Gastrocnemius medialis (tissue), 4 donors: ENCODE measurements at regions not wholly inside any gene's neighbourhood (a gene's known extent, or its start where the extent isn't known, plus 50 kb on each side); places are given as distances from the start of the nearest gene placed in this dataset.

Experiments used
- ATAC-seq, 2 donors: fragments of 150-250 bp; one replicate each; pipeline ENCODE4 v1.9.1; 2016
- DNase-seq, 2 donors: peaks; one replicate each; pipeline ENCODE4 v3.0.0-alpha.2; 2019
- H3K27ac ChIP-seq, 4 donors: fragments of 200-600 bp; sonication (generic); 1 replicate in 1 of 4; 2 replicates in 3 of 4; pipeline ENCODE4 v1.5.1; 2016 to 2018; ENCODE audit warnings: mild to moderate bottlenecking in 2 of 4, moderate library complexity in 1 of 4
- H3K27me3 ChIP-seq, 3 donors: fragments of 200-600 bp; sonication (generic) in 2 of 3; 1 replicate in 1 of 3; 2 replicates in 2 of 3; pipeline versions ENCODE4 v1.5.1 to v1.6.0; 2016 to 2019; ENCODE audit warnings: mild to moderate bottlenecking in 1 of 3, moderate library complexity in 1 of 3
- H3K36me3 ChIP-seq, 2 donors: fragments of 200-600 bp; sonication (generic) in 1 of 2; one replicate each; pipeline ENCODE4 v1.5.1; 2017 to 2018
- H3K4me1 ChIP-seq, 2 donors: fragments of 200-600 bp; sonication (generic) in 1 of 2; one replicate each; pipeline ENCODE4 v1.5.1; 2016 to 2017; ENCODE audit warnings: mild to moderate bottlenecking in 2 of 2
- H3K4me3 ChIP-seq, 4 donors: fragments of 200-600 bp; sonication (generic) in 3 of 4; 1 replicate in 1 of 4; 2 replicates in 3 of 4; pipeline ENCODE4 v1.5.1; 2016 to 2019; ENCODE audit warnings: mild to moderate bottlenecking in 2 of 4
- H3K9me3 ChIP-seq, 3 donors: fragments of 200-600 bp; sonication (generic) in 2 of 3; 1 replicate in 1 of 3; 2 replicates in 2 of 3; pipeline ENCODE4 v1.5.1; 2016 to 2019
- POLR2A ChIP-seq, 2 donors: fragments of 450-650 bp; IDR thresholded peaks; one replicate each; pipeline ENCODE4 v1.6.1; 2017; ENCODE audit warnings: antibody characterized with exemption in 2 of 2, mild to moderate bottlenecking in 2 of 2, moderate library complexity in 2 of 2
- in situ Hi-C, 4 donors: fragments of 200-750 bp; cut with MboI; loops; one replicate each; pipeline versions ENCODE4 v1.15.0 to v1.8.0; 2017; ENCODE audit warnings: low sequenced_read_pairs in 4 of 4
- intact Hi-C: fragments of 100-400 bp; cut with DNase I; formaldehyde crosslinking; loops from one replicate; pipeline ENCODE4 v1.15.1; 2023; ENCODE audit warnings: low total_unique reads
- TF ChIP-seq, protein P1 (sequence below), 5 experiments: fragments of 450-650 bp in 3 of 5; fragments of 200-600 bp in 2 of 5; sonication (generic) in 2 of 5; IDR thresholded peaks in 4 of 5; conservative IDR thresholded peaks in 1 of 5; 1 replicate in 4 of 5; 2 replicates in 1 of 5; pipeline ENCODE4 v1.5.1; 2016 to 2019; ENCODE audit warnings: antibody characterized with exemption in 5 of 5, mild to moderate bottlenecking in 3 of 5, moderate library complexity in 3 of 5

- no peaks in the 10 kb centered on the region for H3K27me3 ChIP-seq
- no peak overlapping the region for H3K4me3 ChIP-seq
- no peak for DNase-seq
- no peak for ATAC-seq
- no peaks in the 10 kb centered on the region for H3K4me1 ChIP-seq
- no peak overlapping the region for H3K27ac ChIP-seq
- no peaks in the 10 kb centered on the region for H3K36me3 ChIP-seq
- intact Hi-C loops, result loop anchor here (5.0 kb wide), 1 partner anchor 453 kb away; no protein-coding TSS in a partner anchor
- H3K9me3 ChIP-seq, result no peaks in the 10 kb centered on the region
- in situ Hi-C loops, result no loop called here
- TF ChIP-seq POLR2A (IDR thresholded peaks at IDR 0.05), result no peak
- TF ChIP-seq, protein P1, sequence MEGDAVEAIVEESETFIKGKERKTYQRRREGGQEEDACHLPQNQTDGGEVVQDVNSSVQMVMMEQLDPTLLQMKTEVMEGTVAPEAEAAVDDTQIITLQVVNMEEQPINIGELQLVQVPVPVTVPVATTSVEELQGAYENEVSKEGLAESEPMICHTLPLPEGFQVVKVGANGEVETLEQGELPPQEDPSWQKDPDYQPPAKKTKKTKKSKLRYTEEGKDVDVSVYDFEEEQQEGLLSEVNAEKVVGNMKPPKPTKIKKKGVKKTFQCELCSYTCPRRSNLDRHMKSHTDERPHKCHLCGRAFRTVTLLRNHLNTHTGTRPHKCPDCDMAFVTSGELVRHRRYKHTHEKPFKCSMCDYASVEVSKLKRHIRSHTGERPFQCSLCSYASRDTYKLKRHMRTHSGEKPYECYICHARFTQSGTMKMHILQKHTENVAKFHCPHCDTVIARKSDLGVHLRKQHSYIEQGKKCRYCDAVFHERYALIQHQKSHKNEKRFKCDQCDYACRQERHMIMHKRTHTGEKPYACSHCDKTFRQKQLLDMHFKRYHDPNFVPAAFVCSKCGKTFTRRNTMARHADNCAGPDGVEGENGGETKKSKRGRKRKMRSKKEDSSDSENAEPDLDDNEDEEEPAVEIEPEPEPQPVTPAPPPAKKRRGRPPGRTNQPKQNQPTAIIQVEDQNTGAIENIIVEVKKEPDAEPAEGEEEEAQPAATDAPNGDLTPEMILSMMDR (IDR thresholded peaks at IDR 0.05 in 4 of 5, conservative IDR thresholded peaks at IDR 0.05 in 1 of 5), result no peak
These were observed 260.5 kb downstream of the SAMD5 start for GRCh38 chr6:147768969-147769368.

- in situ Hi-C loops (no loop called here), intact Hi-C loops (loop anchor here (5.0 kb wide), 1 partner anchor 453 kb away; no protein-coding TSS in a partner anchor)
- Histone ChIP-seq H3K27ac (no peak overlapping the region), H3K4me3 (no peak overlapping the region), H3K9me3 (no peaks in the 10 kb centered on the region), H3K36me3 (no peaks in the 10 kb centered on the region), H3K27me3 (no peaks in the 10 kb centered on the region), H3K4me1 (no peaks in the 10 kb centered on the region)
- ATAC-seq (no peak), DNase-seq (no peak)
- no peak for TF ChIP-seq POLR2A (IDR thresholded peaks at IDR 0.05)
- TF ChIP-seq, protein P1 (IDR thresholded peaks at IDR 0.05 in 4 of 5, conservative IDR thresholded peaks at IDR 0.05 in 1 of 5), result no peak
These were observed 261.1 kb downstream of the SAMD5 start for GRCh38 chr6:147769496-147770087.

GRCh38 chr6:147770221-147770620 lies 261.7 kb downstream of the SAMD5 start:
- ATAC-seq, result no peak
- DNase-seq, result no peak
- in situ Hi-C loops, result no loop called here
- Histone ChIP-seq H3K27me3 (no peaks in the 10 kb centered on the region), H3K27ac (no peak overlapping the region), H3K36me3 (no peaks in the 10 kb centered on the region), H3K9me3 (no peaks in the 10 kb centered on the region), H3K4me1 (no peaks in the 10 kb centered on the region), H3K4me3 (no peak overlapping the region)
- TF ChIP-seq, protein P1 (IDR thresholded peaks at IDR 0.05 in 4 of 5, conservative IDR thresholded peaks at IDR 0.05 in 1 of 5), result no peak
- TF ChIP-seq POLR2A (IDR thresholded peaks at IDR 0.05), result no peak
- intact Hi-C loops, result no loop called here

DNA sequence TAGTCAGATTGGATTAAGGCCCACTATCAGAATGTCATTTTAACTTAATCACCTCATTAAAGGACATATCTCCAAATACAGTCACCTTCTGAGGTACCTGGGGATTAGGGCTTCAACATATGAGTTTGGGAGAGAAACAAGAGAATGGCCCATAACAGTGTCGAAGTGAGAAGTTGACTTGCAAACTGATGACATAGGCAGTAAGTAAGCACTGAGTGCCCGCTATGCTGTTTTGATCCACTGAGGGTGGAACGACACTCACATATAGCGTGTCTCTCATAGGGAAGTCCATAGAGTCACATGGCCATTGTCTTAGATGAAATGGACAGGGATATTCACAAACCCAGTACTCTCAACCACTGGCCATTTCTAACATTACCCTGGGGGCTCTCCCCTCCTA lies 264.2 kb downstream of the SAMD5 start:
- Histone ChIP-seq H3K27ac (no peak overlapping the region), H3K9me3 (no peaks in the 10 kb centered on the region), H3K4me3 (no peak overlapping the region), H3K36me3 (no peaks in the 10 kb centered on the region), H3K27me3 (no peaks in the 10 kb centered on the region), H3K4me1 (no peaks in the 10 kb centered on the region)
- in situ Hi-C loops (no loop called here), intact Hi-C loops (no loop called here)
- no peak for ATAC-seq
- no peak for DNase-seq
- TF ChIP-seq POLR2A (IDR thresholded peaks at IDR 0.05), result no peak
- TF ChIP-seq, protein P1 (IDR thresholded peaks at IDR 0.05 in 4 of 5, conservative IDR thresholded peaks at IDR 0.05 in 1 of 5), result no peak

- no peak for ATAC-seq
- H3K36me3 ChIP-seq, result no peaks in the 10 kb centered on the region
- H3K27ac ChIP-seq, result no peak overlapping the region
- no peak for DNase-seq
- in situ Hi-C loops (no loop called here), intact Hi-C loops (no loop called here)
- H3K27me3 ChIP-seq, result no peaks in the 10 kb centered on the region
- H3K4me1 ChIP-seq, result no peaks in the 10 kb centered on the region
- no peak overlapping the region for H3K4me3 ChIP-seq
- no peaks in the 10 kb centered on the region for H3K9me3 ChIP-seq
- TF ChIP-seq, protein P1 (IDR thresholded peaks at IDR 0.05 in 4 of 5, conservative IDR thresholded peaks at IDR 0.05 in 1 of 5), result no peak
- no peak for TF ChIP-seq POLR2A (IDR thresholded peaks at IDR 0.05)
These were observed 266.4 kb downstream of the SAMD5 start for GRCh38 chr6:147774856-147775255.
